ENCODE measurements at regions not wholly inside any gene's neighbourhood (a gene's known extent, or its start where the extent isn't known, plus 50 kb on each side); places are given as distances from the start of the nearest gene placed in this dataset.

GRCh38 chr2:20524412-20525040, 77.7 kb downstream of the RHOB start:
- TF ChIP-seq CREB1 (IDR thresholded peaks at IDR 0.05; ENCODE audit: low read depth) (no peak), MAX (IDR thresholded peaks at IDR 0.05) (no peak), TEAD4 (IDR thresholded peaks at IDR 0.05) (no peak), EP300 (IDR thresholded peaks at IDR 0.05; ENCODE audit: borderline replicate concordance) (no peak), RAD21 (IDR thresholded peaks at IDR 0.05; ENCODE audit: low read depth) (no peak), EGR1 (IDR thresholded peaks at IDR 0.05) (no peak), USF1 (IDR thresholded peaks at IDR 0.05) (no peak), YY1 (IDR thresholded peaks at IDR 0.05; ENCODE audit: low read depth) (no peak), TAF1 (IDR thresholded peaks at IDR 0.05; ENCODE audit: low read depth) (no peak), ZBTB7A (IDR thresholded peaks at IDR 0.05; ENCODE audit: low read depth) (no peak), TCF12 (IDR thresholded peaks at IDR 0.05; ENCODE audit: low read depth) (no peak), FOXM1 (IDR thresholded peaks at IDR 0.05; ENCODE audit: borderline replicate concordance, low read depth) (no peak), NFIC (IDR thresholded peaks at IDR 0.05) (no peak), CEBPB (IDR thresholded peaks at IDR 0.05) (no peak)
- TF ChIP-seq, protein P1, sequence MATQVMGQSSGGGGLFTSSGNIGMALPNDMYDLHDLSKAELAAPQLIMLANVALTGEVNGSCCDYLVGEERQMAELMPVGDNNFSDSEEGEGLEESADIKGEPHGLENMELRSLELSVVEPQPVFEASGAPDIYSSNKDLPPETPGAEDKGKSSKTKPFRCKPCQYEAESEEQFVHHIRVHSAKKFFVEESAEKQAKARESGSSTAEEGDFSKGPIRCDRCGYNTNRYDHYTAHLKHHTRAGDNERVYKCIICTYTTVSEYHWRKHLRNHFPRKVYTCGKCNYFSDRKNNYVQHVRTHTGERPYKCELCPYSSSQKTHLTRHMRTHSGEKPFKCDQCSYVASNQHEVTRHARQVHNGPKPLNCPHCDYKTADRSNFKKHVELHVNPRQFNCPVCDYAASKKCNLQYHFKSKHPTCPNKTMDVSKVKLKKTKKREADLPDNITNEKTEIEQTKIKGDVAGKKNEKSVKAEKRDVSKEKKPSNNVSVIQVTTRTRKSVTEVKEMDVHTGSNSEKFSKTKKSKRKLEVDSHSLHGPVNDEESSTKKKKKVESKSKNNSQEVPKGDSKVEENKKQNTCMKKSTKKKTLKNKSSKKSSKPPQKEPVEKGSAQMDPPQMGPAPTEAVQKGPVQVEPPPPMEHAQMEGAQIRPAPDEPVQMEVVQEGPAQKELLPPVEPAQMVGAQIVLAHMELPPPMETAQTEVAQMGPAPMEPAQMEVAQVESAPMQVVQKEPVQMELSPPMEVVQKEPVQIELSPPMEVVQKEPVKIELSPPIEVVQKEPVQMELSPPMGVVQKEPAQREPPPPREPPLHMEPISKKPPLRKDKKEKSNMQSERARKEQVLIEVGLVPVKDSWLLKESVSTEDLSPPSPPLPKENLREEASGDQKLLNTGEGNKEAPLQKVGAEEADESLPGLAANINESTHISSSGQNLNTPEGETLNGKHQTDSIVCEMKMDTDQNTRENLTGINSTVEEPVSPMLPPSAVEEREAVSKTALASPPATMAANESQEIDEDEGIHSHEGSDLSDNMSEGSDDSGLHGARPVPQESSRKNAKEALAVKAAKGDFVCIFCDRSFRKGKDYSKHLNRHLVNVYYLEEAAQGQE (IDR thresholded peaks at IDR 0.05; ENCODE audit: low read depth), result no peak

DNA sequence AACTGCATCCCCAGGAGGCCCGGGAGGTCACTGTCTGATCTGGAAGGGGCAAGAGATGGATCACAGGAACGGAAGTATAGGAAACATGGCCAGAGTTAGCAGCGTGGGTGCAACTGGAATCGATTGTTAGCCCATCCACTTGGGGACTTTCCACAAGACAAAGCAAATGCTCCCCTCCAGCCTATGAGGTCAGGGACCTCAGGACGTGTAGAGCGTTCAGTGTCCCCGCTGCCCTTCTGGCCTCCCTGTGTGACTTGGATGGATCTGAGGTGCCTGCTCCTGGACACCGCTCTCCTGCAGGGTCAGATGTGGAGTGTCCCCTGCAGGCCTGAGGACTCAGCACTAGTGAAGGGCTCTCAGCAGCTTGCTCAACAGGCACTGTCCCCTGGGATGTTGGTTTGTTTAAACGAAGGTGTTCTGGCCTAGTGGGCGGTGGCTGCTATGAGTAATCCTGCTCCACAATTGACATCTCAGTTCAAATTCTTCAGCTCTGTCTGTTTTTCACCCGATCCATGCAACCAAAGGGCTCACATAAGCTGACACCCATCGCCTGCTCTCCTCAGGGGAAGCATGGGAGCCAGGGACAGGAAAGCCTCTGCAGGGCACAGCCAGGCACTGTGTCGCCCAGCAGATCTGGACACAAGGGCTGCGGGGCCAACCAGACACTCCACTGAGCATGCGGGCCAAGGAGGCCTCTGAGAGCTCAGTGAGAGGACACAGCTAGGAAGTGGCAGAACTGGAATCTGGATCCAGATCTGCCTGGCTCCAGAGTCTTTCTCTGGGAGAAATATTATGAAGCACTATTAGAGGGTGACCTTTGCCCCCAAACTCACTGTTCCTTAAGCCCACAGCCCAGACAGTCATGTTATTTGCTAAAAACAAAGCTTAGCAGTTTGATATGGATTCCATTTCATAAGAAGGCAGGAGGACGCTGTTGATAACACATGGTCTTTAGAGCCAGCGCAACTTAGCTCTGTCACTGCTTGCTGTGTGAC, 78.5 kb downstream of the RHOB start:
- TF ChIP-seq CREB1 (IDR thresholded peaks at IDR 0.05; ENCODE audit: low read depth) (no peak), MAX (IDR thresholded peaks at IDR 0.05) (no peak), TEAD4 (IDR thresholded peaks at IDR 0.05) (no peak), FOXM1 (IDR thresholded peaks at IDR 0.05; ENCODE audit: borderline replicate concordance, low read depth) (no peak), RAD21 (IDR thresholded peaks at IDR 0.05; ENCODE audit: low read depth) (no peak), ZBTB7A (IDR thresholded peaks at IDR 0.05; ENCODE audit: low read depth) (no peak), NFIC (IDR thresholded peaks at IDR 0.05) (no peak), YY1 (IDR thresholded peaks at IDR 0.05; ENCODE audit: low read depth) (no peak), EP300 (IDR thresholded peaks at IDR 0.05; ENCODE audit: borderline replicate concordance) (no peak), CEBPB (IDR thresholded peaks at IDR 0.05) (no peak), TCF12 (IDR thresholded peaks at IDR 0.05; ENCODE audit: low read depth) (no peak), EGR1 (IDR thresholded peaks at IDR 0.05) (no peak), TAF1 (IDR thresholded peaks at IDR 0.05; ENCODE audit: low read depth) (no peak)
- TF ChIP-seq, protein P1 (IDR thresholded peaks at IDR 0.05; ENCODE audit: low read depth), result no peak

GRCh38 chr2:20526160-20526559, 79.3 kb downstream of the RHOB start:
- TF ChIP-seq EGR1 (IDR thresholded peaks at IDR 0.05), result no peak
- no peak for TF ChIP-seq CREB1 (IDR thresholded peaks at IDR 0.05; ENCODE audit: low read depth)
- TF ChIP-seq TEAD4 (IDR thresholded peaks at IDR 0.05), result no peak
- no peak for TF ChIP-seq TAF1 (IDR thresholded peaks at IDR 0.05; ENCODE audit: low read depth)
- TF ChIP-seq, protein P1 (IDR thresholded peaks at IDR 0.05; ENCODE audit: low read depth), result no peak
- no peak for TF ChIP-seq ZBTB7A (IDR thresholded peaks at IDR 0.05; ENCODE audit: low read depth)
- no peak for TF ChIP-seq RAD21 (IDR thresholded peaks at IDR 0.05; ENCODE audit: low read depth)

DNA sequence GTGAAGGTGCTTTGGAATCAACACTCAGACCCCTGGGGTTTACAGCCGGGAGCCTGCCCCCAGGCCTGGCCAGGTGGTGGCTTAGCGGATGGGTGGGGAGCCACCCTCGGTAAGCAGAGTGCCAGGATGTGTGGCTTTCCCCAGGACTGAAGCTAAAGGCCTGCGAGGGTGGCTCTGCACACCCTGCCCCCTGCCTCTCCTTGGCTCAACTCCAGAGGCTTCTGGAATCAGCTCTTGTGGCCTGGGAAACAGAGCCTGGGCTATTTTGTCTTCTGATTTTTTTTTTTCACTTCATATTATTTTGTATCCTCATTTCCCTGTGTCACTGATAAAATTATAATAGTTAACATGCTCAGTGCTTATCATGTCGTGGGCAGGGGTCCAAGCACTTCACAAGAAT, 79.8 kb downstream of the RHOB start:
- no peak for TF ChIP-seq EGR1 (IDR thresholded peaks at IDR 0.05)
- TF ChIP-seq CEBPB (IDR thresholded peaks at IDR 0.05), result no peak
- no peak for TF ChIP-seq TAF1 (IDR thresholded peaks at IDR 0.05; ENCODE audit: low read depth)
- no peak for TF ChIP-seq MAX (IDR thresholded peaks at IDR 0.05)
- no peak for TF ChIP-seq TEAD4 (IDR thresholded peaks at IDR 0.05)
- TF ChIP-seq NFIC (IDR thresholded peaks at IDR 0.05), result no peak
- TF ChIP-seq, protein P1 (IDR thresholded peaks at IDR 0.05; ENCODE audit: low read depth), result no peak
- TF ChIP-seq EP300 (IDR thresholded peaks at IDR 0.05; ENCODE audit: borderline replicate concordance), result no peak
- no peak for TF ChIP-seq CREB1 (IDR thresholded peaks at IDR 0.05; ENCODE audit: low read depth)
- TF ChIP-seq FOXM1 (IDR thresholded peaks at IDR 0.05; ENCODE audit: borderline replicate concordance, low read depth), result no peak
- TF ChIP-seq YY1 (IDR thresholded peaks at IDR 0.05; ENCODE audit: low read depth), result no peak
- TF ChIP-seq ZBTB7A (IDR thresholded peaks at IDR 0.05; ENCODE audit: low read depth), result no peak
- no peak for TF ChIP-seq RAD21 (IDR thresholded peaks at IDR 0.05; ENCODE audit: low read depth)
